H9 (cell line): ENCODE measurements at regions not wholly inside any gene's neighbourhood (a gene's known extent, or its start where the extent isn't known, plus 50 kb on each side); places are given as distances from the start of the nearest gene placed in this dataset.

Source experiments
- DNase-seq: peaks from one replicate; pipeline ENCODE4 v3.0.0-alpha.2; 2017
- H2AFZ ChIP-seq: one replicate; pipeline ENCODE4 v1.6.1; 2013; ENCODE audit warnings: mild to moderate bottlenecking, low read length, control low read depth, moderate library complexity
- H2AK5ac ChIP-seq: 2 replicates; pipeline ENCODE4 v1.6.1; 2013; ENCODE audit warnings: low read length, control low read depth, mixed read lengths; ENCODE audit not compliant: insufficient read length
- H2BK120ac ChIP-seq: one replicate; pipeline ENCODE4 v1.6.1; 2013; ENCODE audit warnings: low read depth, mild to moderate bottlenecking, low read length, control low read depth, inconsistent platforms; ENCODE audit not compliant: poor library complexity, severe bottlenecking
- H2BK12ac ChIP-seq: 2 replicates; pipeline ENCODE4 v1.6.1; 2013; ENCODE audit warnings: low read length, control low read depth, mixed read lengths, low read depth; ENCODE audit not compliant: insufficient read length
- H2BK15ac ChIP-seq: 2 replicates; pipeline ENCODE4 v1.6.1; 2013; ENCODE audit warnings: low read depth, low read length, control low read depth
- H2BK20ac ChIP-seq: one replicate; pipeline ENCODE4 v1.6.1; 2013; ENCODE audit warnings: low read depth, mild to moderate bottlenecking, low read length, control low read depth, inconsistent platforms; ENCODE audit not compliant: poor library complexity, severe bottlenecking
- H2BK5ac ChIP-seq: 2 replicates; pipeline ENCODE4 v1.6.1; 2013; ENCODE audit warnings: low read length, control low read depth, mixed read lengths; ENCODE audit not compliant: insufficient read length
- H3K14ac ChIP-seq: 2 replicates; pipeline ENCODE4 v1.6.1; 2013; ENCODE audit warnings: low read length, control low read depth; ENCODE audit not compliant: insufficient read depth
- H3K18ac ChIP-seq: 2 replicates; pipeline ENCODE4 v1.6.1; 2013; ENCODE audit warnings: low read depth, mild to moderate bottlenecking, mixed read lengths, low read length, control low read depth; ENCODE audit not compliant: insufficient read length
- H3K23ac ChIP-seq: 2 replicates; pipeline ENCODE4 v1.6.1; 2013; ENCODE audit warnings: low read length, control low read depth, mixed read lengths, low read depth; ENCODE audit not compliant: insufficient read length
- H3K23me2 ChIP-seq: 2 replicates; pipeline ENCODE4 v1.6.1; 2013; ENCODE audit warnings: low read depth, mild to moderate bottlenecking, mixed read lengths, low read length, control low read depth; ENCODE audit not compliant: insufficient read length, poor library complexity, severe bottlenecking
- H3K27ac ChIP-seq: 2 replicates; pipeline ENCODE4 v1.5.1; 2013; ENCODE audit warnings: low read length, control low read depth, mixed read lengths, low read depth; ENCODE audit not compliant: insufficient read length
- H3K27me3 ChIP-seq: 2 replicates; pipeline ENCODE4 v1.6.1; 2013; ENCODE audit warnings: low read length, control low read depth, inconsistent platforms; ENCODE audit not compliant: insufficient read depth
- H3K4ac ChIP-seq: 2 replicates; pipeline ENCODE4 v1.6.1; 2013; ENCODE audit warnings: low read depth, mild to moderate bottlenecking, control low read depth, inconsistent platforms, low read length, moderate library complexity
- H3K4me1 ChIP-seq: 2 replicates; pipeline ENCODE4 v1.6.1; 2013; ENCODE audit warnings: low read length, control low read depth, inconsistent platforms; ENCODE audit not compliant: insufficient read depth
- H3K4me2 ChIP-seq: 2 replicates; pipeline ENCODE4 v1.6.1; 2013; ENCODE audit warnings: low read length, control low read depth, mixed read lengths; ENCODE audit not compliant: insufficient read length, insufficient read depth
- H3K56ac ChIP-seq: 2 replicates; pipeline ENCODE4 v1.6.1; 2013; ENCODE audit warnings: low read depth, mild to moderate bottlenecking, mixed read lengths, low read length, control low read depth; ENCODE audit not compliant: insufficient read length
- H3K79me1 ChIP-seq: 2 replicates; pipeline ENCODE4 v1.6.1; 2013; ENCODE audit warnings: low read depth, mild to moderate bottlenecking, moderate library complexity, low read length, control low read depth, inconsistent platforms; ENCODE audit not compliant: insufficient read depth, poor library complexity, severe bottlenecking
- H3K79me2 ChIP-seq: 2 replicates; pipeline ENCODE4 v1.6.1; 2013; ENCODE audit warnings: low read length, control low read depth, inconsistent platforms; ENCODE audit not compliant: insufficient read depth
- H3K9ac ChIP-seq: 2 replicates; pipeline ENCODE4 v1.6.1; 2013; ENCODE audit warnings: low read length, control low read depth, mixed read lengths; ENCODE audit not compliant: insufficient read length; ENCODE audit errors: extremely low read depth
- H3K9me3 ChIP-seq: one replicate; pipeline ENCODE4 v1.6.1; 2013; ENCODE audit warnings: low read depth, low read length, inconsistent platforms; ENCODE audit not compliant: control insufficient read depth
- H3T11ph ChIP-seq: one replicate; pipeline ENCODE4 v1.6.1; 2013; ENCODE audit warnings: mild to moderate bottlenecking, low read length, control low read depth, inconsistent platforms
- H4K20me1 ChIP-seq: one replicate; pipeline ENCODE4 v1.6.1; 2013; ENCODE audit not compliant: control insufficient read depth, insufficient read length, insufficient read depth
- H4K5ac ChIP-seq: 2 replicates; pipeline ENCODE4 v1.6.1; 2013; ENCODE audit warnings: low read depth, mild to moderate bottlenecking, mixed read lengths, low read length, control low read depth; ENCODE audit not compliant: insufficient read length
- H4K8ac ChIP-seq: replicated peaks from 2 replicates; pipeline ENCODE4 v1.6.1; 2013; ENCODE audit warnings: low read length, control low read depth, mixed read lengths, low read depth; ENCODE audit not compliant: insufficient read length
- H4K91ac ChIP-seq: 2 replicates; pipeline ENCODE4 v1.6.1; 2013; ENCODE audit warnings: low read depth, mild to moderate bottlenecking, moderate library complexity, mixed read lengths, low read length, control low read depth; ENCODE audit not compliant: insufficient read length
- H3K27ac Mint-ChIP-seq, 3 experiments: 2 replicates in 2 of 3; 3 replicates in 1 of 3; pipeline ENCODE4 v1.8.0; 2020 to 2021; ENCODE audit warnings: mixed read lengths in 3 of 3, mild to moderate bottlenecking in 1 of 3, moderate library complexity in 1 of 3
- H3K27me3 Mint-ChIP-seq: 2 replicates; pipeline ENCODE4 v1.8.0; 2021; ENCODE audit warnings: low read depth, mild to moderate bottlenecking, moderate library complexity, mixed read lengths
- H3K36me3 Mint-ChIP-seq, 3 experiments: 2 replicates in 2 of 3; 3 replicates in 1 of 3; pipeline ENCODE4 v1.8.0; 2020 to 2021; ENCODE audit warnings: low read depth in 3 of 3, mixed read lengths in 3 of 3; ENCODE audit not compliant: insufficient read depth in 1 of 3
- H3K4me1 Mint-ChIP-seq, 2 experiments: 2 replicates each; pipeline ENCODE4 v1.8.0; 2020; ENCODE audit warnings: mixed read lengths in 2 of 2
- H3K4me3 Mint-ChIP-seq, 2 experiments: 2 replicates in 1 of 2; 3 replicates in 1 of 2; pipeline ENCODE4 v1.8.0; 2020 to 2021; ENCODE audit warnings: mild to moderate bottlenecking in 2 of 2, mixed read lengths in 2 of 2, moderate library complexity in 1 of 2
- H3K9me3 Mint-ChIP-seq, 2 experiments: 2 replicates in 1 of 2; 3 replicates in 1 of 2; pipeline ENCODE4 v1.8.0; 2020; ENCODE audit warnings: mild to moderate bottlenecking in 2 of 2, mixed read lengths in 2 of 2, moderate library complexity in 1 of 2
- WGBS: extraction: QIAGEN DNeasy Blood & Tissue Kit; methylation state at CpG from one replicate; pipeline ENCODE4 v1.1.7; 2013; ENCODE audit warnings: missing lambda C conversion rate, low lambda C conversion rate, mixed read lengths; ENCODE audit not compliant: insufficient read length; ENCODE audit errors: extremely low coverage; 5-methylcytosine and 5-hydroxymethylcytosine counted together
- TF ChIP-seq, protein P1 (sequence below): fragments of 200-600 bp; sonication (generic); conservative IDR thresholded peaks from 3 replicates; pipeline ENCODE4 v1.8.0; 2021; ENCODE audit warnings: antibody characterized with exemption, mild to moderate bottlenecking

DNA sequence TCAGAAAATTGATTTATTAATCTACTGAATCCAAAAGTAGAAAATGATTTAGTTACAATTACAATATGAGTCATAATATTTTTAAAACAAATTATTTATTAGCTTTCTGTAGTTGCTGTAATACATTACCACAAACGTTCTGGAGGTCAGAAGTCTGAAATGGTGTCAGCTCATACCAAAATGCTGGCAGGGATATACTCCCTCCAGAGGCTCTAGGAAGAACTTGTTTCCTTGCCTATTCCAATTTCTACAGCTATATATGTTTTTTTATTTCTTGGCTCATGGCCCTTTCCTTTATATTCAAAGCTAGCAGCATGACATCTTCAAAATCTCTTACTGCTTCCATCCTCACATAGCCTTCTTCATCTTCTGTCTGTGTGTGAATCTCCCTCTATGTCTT is 667.9 kb upstream of the ITGA1 start:
- Histone ChIP-seq H2BK15ac (no peak overlapping the region), H4K8ac (no peak overlapping the region), H2BK12ac (no peak overlapping the region), H3K79me2 (no peaks in the 10 kb centered on the region), H2AK5ac (no peak overlapping the region), H4K91ac (no peak overlapping the region), H2AFZ (no peak overlapping the region), H3K79me1 (no peaks in the 10 kb centered on the region), H3K4me2 (no peak overlapping the region), H2BK5ac (no peak overlapping the region), H3K56ac (no peak overlapping the region), H2BK120ac (no peak overlapping the region), H4K5ac (no peak overlapping the region), H3K27ac (no peak overlapping the region), H3K23me2 (no peaks in the 10 kb centered on the region), H3T11ph (no peak overlapping the region), H3K9ac (no peak overlapping the region), H3K4ac (no peak overlapping the region), H3K27me3 (no peaks in the 10 kb centered on the region), H3K23ac (no peak overlapping the region), H3K14ac (no peak overlapping the region), H3K18ac (no peak overlapping the region), H4K20me1 (no peaks in the 10 kb centered on the region), H2BK20ac (no peak overlapping the region), H3K4me1 (no peaks in the 10 kb centered on the region), H3K9me3 (no peaks in the 10 kb centered on the region)
- WGBS = no CpG with 5 or more reads among the region's 1 CpG
- Mint-ChIP-seq H3K4me3 (no peak overlapping the region), H3K9me3 (no peaks in the 10 kb centered on the region), H3K4me1 (peaks cover 7 to 16% of the 10 kb centered on the region in 2 experiments), H3K27me3 (no peaks in the 10 kb centered on the region), H3K27ac (no peak overlapping the region), H3K36me3 (no peaks in the 10 kb centered on the region)
- TF ChIP-seq, protein P1, sequence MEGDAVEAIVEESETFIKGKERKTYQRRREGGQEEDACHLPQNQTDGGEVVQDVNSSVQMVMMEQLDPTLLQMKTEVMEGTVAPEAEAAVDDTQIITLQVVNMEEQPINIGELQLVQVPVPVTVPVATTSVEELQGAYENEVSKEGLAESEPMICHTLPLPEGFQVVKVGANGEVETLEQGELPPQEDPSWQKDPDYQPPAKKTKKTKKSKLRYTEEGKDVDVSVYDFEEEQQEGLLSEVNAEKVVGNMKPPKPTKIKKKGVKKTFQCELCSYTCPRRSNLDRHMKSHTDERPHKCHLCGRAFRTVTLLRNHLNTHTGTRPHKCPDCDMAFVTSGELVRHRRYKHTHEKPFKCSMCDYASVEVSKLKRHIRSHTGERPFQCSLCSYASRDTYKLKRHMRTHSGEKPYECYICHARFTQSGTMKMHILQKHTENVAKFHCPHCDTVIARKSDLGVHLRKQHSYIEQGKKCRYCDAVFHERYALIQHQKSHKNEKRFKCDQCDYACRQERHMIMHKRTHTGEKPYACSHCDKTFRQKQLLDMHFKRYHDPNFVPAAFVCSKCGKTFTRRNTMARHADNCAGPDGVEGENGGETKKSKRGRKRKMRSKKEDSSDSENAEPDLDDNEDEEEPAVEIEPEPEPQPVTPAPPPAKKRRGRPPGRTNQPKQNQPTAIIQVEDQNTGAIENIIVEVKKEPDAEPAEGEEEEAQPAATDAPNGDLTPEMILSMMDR = peak; percentile 52; the same call in 2 of the 3 replicates
- no peak for DNase-seq
